ENCODE measurements at regions not wholly inside any gene's neighbourhood (a gene's known extent, or its start where the extent isn't known, plus 50 kb on each side); places are given as distances from the start of the nearest gene placed in this dataset.

DNA sequence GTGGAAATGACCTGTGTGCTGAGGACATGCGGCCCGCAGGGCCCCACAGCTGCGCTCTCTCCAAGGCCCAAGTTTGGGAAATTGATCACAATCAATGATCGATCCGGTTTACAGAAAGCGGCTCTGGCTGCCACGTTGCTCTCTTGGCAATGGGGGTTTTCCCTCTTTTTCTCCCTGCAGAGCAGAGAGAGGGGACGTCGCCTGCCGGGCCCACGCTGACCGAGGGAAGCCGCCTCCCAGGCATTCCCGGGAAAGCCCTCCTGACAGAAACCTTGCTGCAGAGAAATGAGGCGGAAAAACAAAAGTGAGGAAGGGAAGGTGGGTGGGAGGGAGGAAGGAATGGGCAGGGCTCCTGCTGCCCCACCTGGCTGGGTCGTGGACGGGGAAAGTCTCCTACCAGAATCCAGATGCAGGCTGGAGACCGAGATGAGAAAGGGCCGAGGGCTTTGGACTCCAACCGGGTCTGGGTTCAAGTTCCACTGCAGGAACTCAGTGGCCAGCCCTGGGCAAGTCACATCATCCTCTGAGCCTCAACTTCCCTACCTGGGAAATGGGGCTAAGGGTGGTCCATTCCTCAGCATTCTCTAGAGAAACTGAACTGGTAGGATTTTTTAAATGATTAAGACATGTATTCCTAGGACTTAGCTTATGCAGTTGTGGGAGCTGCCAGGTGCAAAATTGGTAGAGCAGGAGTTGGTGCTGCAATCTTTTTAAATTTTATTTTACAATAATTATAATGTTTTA is 75.5 kb downstream of the PHETA1 start:
- H3K9ac ChIP-seq (ENCODE audit: low read length in 5 of 5) = no peak overlapping the region
- H3K4me3 ChIP-seq (ENCODE audit: low read depth in 1 of 5, low read length in 5 of 5) = no peak overlapping the region
- peaks cover 0 to 6% (median 3%) of the 10 kb centered on the region in 5 donors for H3K9me3 ChIP-seq (ENCODE audit: control insufficient read depth in 5 of 5, low read length in 5 of 5)
- H3K27ac ChIP-seq (ENCODE audit: low read depth, low read length) = no peak overlapping the region
- peaks cover 0 to 4% (median 3%) of the 10 kb centered on the region in 5 donors for H3K27me3 ChIP-seq (ENCODE audit: control insufficient read depth in 5 of 5, insufficient read depth in 4 of 5, low read length in 5 of 5)
- no peaks in the 10 kb centered on the region for H3K4me1 ChIP-seq (ENCODE audit: control insufficient read depth in 5 of 5, insufficient read depth in 5 of 5, low read length in 5 of 5)
- H3K36me3 ChIP-seq (ENCODE audit: control insufficient read depth in 5 of 5, insufficient read depth in 5 of 5, low read length in 5 of 5) = no peaks in the 10 kb centered on the region

DNA sequence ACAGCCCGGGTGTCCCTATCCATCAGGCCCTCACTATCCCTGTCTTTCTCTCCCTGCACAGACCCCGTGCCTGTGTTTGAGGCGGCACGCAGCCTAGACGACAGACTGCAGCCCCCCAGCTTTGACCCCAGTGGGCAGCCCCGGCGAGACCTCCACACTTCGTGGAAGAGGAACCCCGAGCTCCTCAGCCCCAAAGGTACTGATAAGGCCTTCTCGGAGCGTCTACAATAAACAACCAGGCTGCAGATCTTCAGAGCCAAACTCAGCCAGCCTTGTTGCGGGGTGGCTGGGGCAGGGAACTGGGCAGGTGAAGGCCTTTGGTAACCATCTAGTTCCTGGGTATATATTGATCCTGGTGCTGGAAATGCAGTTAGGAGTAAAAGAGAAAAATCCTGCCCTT is 77.5 kb downstream of the PHETA1 start:
- no peaks in the 10 kb centered on the region for H3K4me1 ChIP-seq (ENCODE audit: control insufficient read depth in 5 of 5, insufficient read depth in 5 of 5, low read length in 5 of 5)
- peaks cover 0 to 6% (median 3%) of the 10 kb centered on the region in 5 donors for H3K9me3 ChIP-seq (ENCODE audit: control insufficient read depth in 5 of 5, low read length in 5 of 5)
- H3K9ac ChIP-seq (ENCODE audit: low read length in 5 of 5) = no peak overlapping the region

DNA sequence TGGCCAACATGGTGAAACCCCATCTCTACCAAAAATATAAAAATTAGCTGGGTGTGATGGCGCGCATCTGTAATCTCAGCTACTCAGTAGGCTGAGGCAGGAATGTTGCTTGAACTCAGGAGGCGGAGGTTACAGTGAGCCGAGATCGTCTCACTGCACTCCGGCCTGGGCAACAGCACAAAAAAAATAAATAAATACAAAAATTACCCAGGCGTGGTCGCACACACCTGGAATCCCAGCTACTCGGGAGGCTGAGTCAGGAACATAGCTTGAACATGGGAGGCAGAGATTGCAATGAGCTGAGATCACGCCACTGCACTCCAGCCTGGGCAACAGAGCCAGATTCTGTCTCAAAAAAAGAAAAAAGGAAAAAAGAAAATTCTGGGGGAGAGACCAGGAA is 80.1 kb downstream of the PHETA1 start:
- H3K27me3 ChIP-seq (ENCODE audit: control insufficient read depth in 5 of 5, insufficient read depth in 4 of 5, low read length in 5 of 5) = peaks cover 0 to 5% (median 2%) of the 10 kb centered on the region in 5 donors
- H3K9me3 ChIP-seq (ENCODE audit: control insufficient read depth in 5 of 5, low read length in 5 of 5) = peaks cover 0 to 6% (median 3%) of the 10 kb centered on the region in 5 donors
- no peak overlapping the region for H3K9ac ChIP-seq (ENCODE audit: low read length in 5 of 5)
- H3K4me3 ChIP-seq (ENCODE audit: low read depth in 1 of 5, low read length in 5 of 5) = no peak overlapping the region
- H3K4me1 ChIP-seq (ENCODE audit: control insufficient read depth in 5 of 5, insufficient read depth in 5 of 5, low read length in 5 of 5) = peaks cover 0 to 5% (median 3%) of the 10 kb centered on the region in 5 donors
- H3K36me3 ChIP-seq (ENCODE audit: control insufficient read depth in 5 of 5, insufficient read depth in 5 of 5, low read length in 5 of 5) = peaks cover 0 to 4% (median 0%) of the 10 kb centered on the region in 5 donors
- no peak overlapping the region for H3K27ac ChIP-seq (ENCODE audit: low read depth, low read length)

More for the DNA sequence above, 77.5 kb downstream of the PHETA1 start:
- Histone ChIP-seq H3K36me3 (ENCODE audit: control insufficient read depth in 5 of 5, insufficient read depth in 5 of 5, low read length in 5 of 5) (no peaks in the 10 kb centered on the region), H3K27ac (ENCODE audit: low read depth, low read length) (no peak overlapping the region), H3K4me3 (ENCODE audit: low read depth in 1 of 5, low read length in 5 of 5) (no peak overlapping the region), H3K27me3 (ENCODE audit: control insufficient read depth in 5 of 5, insufficient read depth in 4 of 5, low read length in 5 of 5) (peaks cover 0 to 4% (median 0%) of the 10 kb centered on the region in 5 donors)

DNA sequence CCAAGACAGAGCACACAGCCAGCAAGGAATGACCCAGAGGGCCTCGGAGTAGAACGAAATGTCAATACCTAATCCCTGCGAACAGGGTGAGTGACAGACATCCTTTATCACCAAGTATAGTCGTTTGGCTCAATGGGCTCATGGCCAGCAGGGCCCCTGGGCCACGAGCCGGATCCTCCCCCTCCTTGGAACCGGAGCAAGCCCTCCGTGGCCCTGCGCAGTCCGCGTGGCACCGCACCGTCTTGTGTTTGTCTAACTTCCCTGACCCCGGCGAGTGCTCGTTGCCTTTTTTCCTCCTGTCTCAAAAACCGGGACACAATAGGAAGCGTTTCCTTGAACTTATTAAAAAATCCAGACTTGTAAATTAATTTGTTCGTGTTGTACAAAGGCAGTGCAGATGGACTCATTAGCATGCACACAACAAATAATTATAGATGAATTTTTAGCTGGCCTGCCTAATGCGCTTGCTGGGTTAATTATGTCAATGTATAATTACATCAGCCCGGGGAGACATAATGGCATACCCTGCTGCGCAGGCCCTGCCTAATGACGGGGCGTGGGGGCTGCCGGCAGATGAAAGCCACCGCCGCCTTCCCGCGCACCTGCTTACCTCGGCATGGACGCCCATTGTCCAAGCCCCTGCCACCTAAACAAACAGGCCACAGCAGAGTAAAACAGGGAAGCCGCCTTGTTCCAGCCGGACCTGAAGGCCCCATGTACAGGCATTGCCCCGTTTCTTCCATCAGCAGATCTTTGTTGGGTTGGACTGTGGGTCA is 81.6 kb downstream of the PHETA1 start:
- Histone ChIP-seq H3K36me3 (ENCODE audit: control insufficient read depth in 5 of 5, insufficient read depth in 5 of 5, low read length in 5 of 5) (peaks cover 0 to 4% (median 0%) of the 10 kb centered on the region in 5 donors), H3K27me3 (ENCODE audit: control insufficient read depth in 5 of 5, insufficient read depth in 4 of 5, low read length in 5 of 5) (peaks cover 0 to 8% (median 2%) of the 10 kb centered on the region in 5 donors), H3K4me3 (ENCODE audit: low read depth in 1 of 5, low read length in 5 of 5) (no peak overlapping the region), H3K9ac (ENCODE audit: low read length in 5 of 5) (no peak overlapping the region), H3K4me1 (ENCODE audit: control insufficient read depth in 5 of 5, insufficient read depth in 5 of 5, low read length in 5 of 5) (peaks cover 0 to 5% (median 3%) of the 10 kb centered on the region in 5 donors), H3K9me3 (ENCODE audit: control insufficient read depth in 5 of 5, low read length in 5 of 5) (peaks cover 0 to 6% (median 3%) of the 10 kb centered on the region in 5 donors), H3K27ac (ENCODE audit: low read depth, low read length) (no peak overlapping the region)

DNA sequence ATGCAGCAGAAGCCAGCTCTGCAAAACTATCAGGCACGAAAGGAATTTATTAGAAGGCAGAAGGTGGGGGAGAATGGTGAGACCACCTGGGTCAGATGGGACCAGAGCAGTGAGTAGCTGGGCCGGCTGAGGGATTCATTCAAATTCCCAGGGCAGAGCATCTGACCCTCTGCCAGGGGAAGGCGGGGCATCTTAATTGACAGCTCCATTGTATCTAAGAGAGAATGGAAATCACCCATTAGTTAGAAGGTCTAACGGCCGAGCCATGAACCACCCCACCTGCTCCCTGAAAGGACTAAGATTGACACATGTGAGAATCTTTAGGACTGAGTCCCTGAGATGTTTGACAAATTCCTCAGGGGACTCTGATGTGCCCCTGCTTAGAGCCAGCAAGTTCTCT is 83.7 kb downstream of the PHETA1 start:
- Histone ChIP-seq H3K9me3 (ENCODE audit: control insufficient read depth in 5 of 5, low read length in 5 of 5) (peaks cover 0 to 13% (median 8%) of the 10 kb centered on the region in 5 donors), H3K9ac (ENCODE audit: low read length in 5 of 5) (no peak overlapping the region), H3K4me1 (ENCODE audit: control insufficient read depth in 5 of 5, insufficient read depth in 5 of 5, low read length in 5 of 5) (peaks cover 0 to 5% (median 3%) of the 10 kb centered on the region in 5 donors), H3K36me3 (ENCODE audit: control insufficient read depth in 5 of 5, insufficient read depth in 5 of 5, low read length in 5 of 5) (peaks cover 0 to 4% (median 0%) of the 10 kb centered on the region in 5 donors), H3K4me3 (ENCODE audit: low read depth in 1 of 5, low read length in 5 of 5) (no peak overlapping the region), H3K27me3 (ENCODE audit: control insufficient read depth in 5 of 5, insufficient read depth in 4 of 5, low read length in 5 of 5) (peaks cover 8 to 17% (median 13%) of the 10 kb centered on the region in 5 donors), H3K27ac (ENCODE audit: low read depth, low read length) (no peak overlapping the region)

DNA sequence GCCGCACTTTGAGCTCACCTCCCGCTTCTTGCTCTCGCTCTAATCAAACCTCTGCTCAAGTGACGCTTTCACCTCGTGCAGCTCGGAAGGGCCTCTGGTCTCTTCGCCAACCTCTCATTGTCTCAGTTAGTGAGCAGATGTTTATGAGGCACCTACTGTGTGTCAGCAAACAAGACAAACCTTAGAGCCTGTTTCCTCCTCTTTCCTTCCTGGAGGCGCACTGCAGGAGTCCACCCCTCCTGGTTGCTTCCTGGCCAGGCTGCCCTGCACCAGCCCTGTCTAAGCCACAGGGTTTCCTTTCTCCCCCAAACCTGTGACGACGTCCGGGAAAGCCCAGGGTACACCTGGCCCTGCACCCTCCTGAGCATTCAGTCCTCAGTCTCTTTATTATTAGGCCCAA is 84.2 kb downstream of the PHETA1 start:
- peaks cover 8 to 17% (median 14%) of the 10 kb centered on the region in 5 donors for H3K27me3 ChIP-seq (ENCODE audit: control insufficient read depth in 5 of 5, insufficient read depth in 4 of 5, low read length in 5 of 5)

DNA sequence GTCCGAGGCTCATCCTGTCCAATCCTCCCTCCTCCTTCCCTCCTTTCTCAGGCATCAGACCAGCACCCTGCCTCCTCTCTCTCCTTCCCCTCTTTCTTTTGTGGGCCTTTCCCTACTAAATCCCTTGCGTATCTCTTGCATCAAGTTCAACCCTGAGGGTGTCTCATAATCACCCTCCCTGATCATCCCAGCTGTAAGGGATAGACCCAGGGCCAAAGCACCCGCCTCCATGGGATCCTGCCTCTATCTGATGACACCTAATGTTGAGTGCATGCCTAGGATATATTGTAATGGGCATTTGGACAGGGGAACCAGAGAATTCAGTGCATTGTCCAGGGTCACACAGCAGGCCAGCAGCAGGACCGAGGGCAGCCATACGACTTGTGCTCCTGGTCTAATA is 84.9 kb downstream of the PHETA1 start:
- Histone ChIP-seq H3K9me3 (ENCODE audit: control insufficient read depth in 5 of 5, low read length in 5 of 5) (peaks cover 0 to 14% (median 8%) of the 10 kb centered on the region in 5 donors), H3K27ac (ENCODE audit: low read depth, low read length) (no peak overlapping the region), H3K4me1 (ENCODE audit: control insufficient read depth in 5 of 5, insufficient read depth in 5 of 5, low read length in 5 of 5) (peaks cover 0 to 5% (median 3%) of the 10 kb centered on the region in 5 donors), H3K4me3 (ENCODE audit: low read depth in 1 of 5, low read length in 5 of 5) (no peak overlapping the region), H3K9ac (ENCODE audit: low read length in 5 of 5) (no peak overlapping the region), H3K36me3 (ENCODE audit: control insufficient read depth in 5 of 5, insufficient read depth in 5 of 5, low read length in 5 of 5) (peaks cover 0 to 4% (median 0%) of the 10 kb centered on the region in 5 donors), H3K27me3 (ENCODE audit: control insufficient read depth in 5 of 5, insufficient read depth in 4 of 5, low read length in 5 of 5) (peaks cover 8 to 17% (median 16%) of the 10 kb centered on the region in 5 donors)

More for the DNA sequence above, 84.2 kb downstream of the PHETA1 start:
- Histone ChIP-seq H3K9me3 (ENCODE audit: control insufficient read depth in 5 of 5, low read length in 5 of 5) (peaks cover 0 to 14% (median 8%) of the 10 kb centered on the region in 5 donors), H3K27ac (ENCODE audit: low read depth, low read length) (no peak overlapping the region), H3K9ac (ENCODE audit: low read length in 5 of 5) (no peak overlapping the region), H3K4me1 (ENCODE audit: control insufficient read depth in 5 of 5, insufficient read depth in 5 of 5, low read length in 5 of 5) (peaks cover 0 to 5% (median 3%) of the 10 kb centered on the region in 5 donors), H3K36me3 (ENCODE audit: control insufficient read depth in 5 of 5, insufficient read depth in 5 of 5, low read length in 5 of 5) (peaks cover 0 to 4% (median 0%) of the 10 kb centered on the region in 5 donors), H3K4me3 (ENCODE audit: low read depth in 1 of 5, low read length in 5 of 5) (no peak overlapping the region)

DNA sequence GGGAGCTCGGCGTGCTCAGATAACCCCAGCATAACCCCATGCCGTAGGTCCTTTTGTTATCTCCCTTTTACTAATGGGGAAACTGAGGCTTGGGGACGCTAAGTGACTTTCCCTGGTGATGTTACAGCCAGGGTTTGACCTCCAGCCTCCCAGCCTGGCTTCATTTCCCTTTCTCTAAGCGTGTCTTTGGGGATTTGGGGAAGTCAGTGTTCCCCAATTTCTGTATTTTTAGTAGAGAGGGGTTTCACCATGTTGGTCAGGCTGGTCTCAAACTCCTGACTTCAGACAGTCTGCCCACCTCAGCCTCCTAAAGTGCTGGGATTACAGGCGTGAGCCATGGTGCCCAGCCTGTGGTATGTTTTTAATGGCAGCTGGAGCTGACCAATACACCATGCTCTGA is 85.4 kb downstream of the PHETA1 start:
- Histone ChIP-seq H3K4me1 (ENCODE audit: control insufficient read depth in 5 of 5, insufficient read depth in 5 of 5, low read length in 5 of 5) (peaks cover 0 to 5% (median 3%) of the 10 kb centered on the region in 5 donors), H3K4me3 (ENCODE audit: low read depth in 1 of 5, low read length in 5 of 5) (no peak overlapping the region), H3K27ac (ENCODE audit: low read depth, low read length) (no peak overlapping the region), H3K9me3 (ENCODE audit: control insufficient read depth in 5 of 5, low read length in 5 of 5) (peaks cover 0 to 14% (median 8%) of the 10 kb centered on the region in 5 donors), H3K36me3 (ENCODE audit: control insufficient read depth in 5 of 5, insufficient read depth in 5 of 5, low read length in 5 of 5) (peaks cover 0 to 4% (median 0%) of the 10 kb centered on the region in 5 donors), H3K27me3 (ENCODE audit: control insufficient read depth in 5 of 5, insufficient read depth in 4 of 5, low read length in 5 of 5) (peaks cover 8 to 18% (median 17%) of the 10 kb centered on the region in 5 donors), H3K9ac (ENCODE audit: low read length in 5 of 5) (no peak overlapping the region)

DNA sequence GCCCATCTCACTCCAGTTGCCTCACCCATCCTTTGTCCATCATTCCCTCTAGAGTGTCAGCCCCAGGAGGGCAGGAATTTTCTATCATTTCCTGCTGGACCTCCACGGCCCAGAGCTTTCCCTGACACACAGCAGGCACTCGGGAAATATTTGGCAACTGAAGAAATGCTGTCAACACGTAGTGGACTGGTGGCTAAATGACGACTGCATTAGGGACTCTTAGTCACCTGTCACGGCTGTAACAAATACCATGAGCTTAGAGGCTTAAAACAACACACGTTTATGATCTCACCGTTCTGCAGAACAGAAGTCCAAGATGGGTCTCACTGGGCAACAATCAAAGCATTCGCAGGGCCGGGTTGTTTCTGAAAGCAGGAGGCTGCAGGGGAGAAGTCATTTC is 91.3 kb downstream of the PHETA1 start:
- Histone ChIP-seq H3K27ac (ENCODE audit: low read depth, low read length) (no peak overlapping the region), H3K9me3 (ENCODE audit: control insufficient read depth in 5 of 5, low read length in 5 of 5) (peaks cover 0 to 17% (median 8%) of the 10 kb centered on the region in 5 donors), H3K4me1 (ENCODE audit: control insufficient read depth in 5 of 5, insufficient read depth in 5 of 5, low read length in 5 of 5) (no peaks in the 10 kb centered on the region), H3K36me3 (ENCODE audit: control insufficient read depth in 5 of 5, insufficient read depth in 5 of 5, low read length in 5 of 5) (no peaks in the 10 kb centered on the region), H3K27me3 (ENCODE audit: control insufficient read depth in 5 of 5, insufficient read depth in 4 of 5, low read length in 5 of 5) (peaks cover 18 to 43% (median 23%) of the 10 kb centered on the region in 5 donors), H3K9ac (ENCODE audit: low read length in 5 of 5) (no peak overlapping the region), H3K4me3 (ENCODE audit: low read depth in 1 of 5, low read length in 5 of 5) (no peak overlapping the region)

Data from subcutaneous abdominal adipose tissue (tissue), 5 donors.